Activated CD8-positive, alpha-beta memory T cell treated with anti-CD3 and anti-CD28 coated beads, Interleukin-2, amount 50 U/mL, for 1 hour (primary cell): ENCODE measurements at regions not wholly inside any gene's neighbourhood (a gene's known extent, or its start where the extent isn't known, plus 50 kb on each side); places are given as distances from the start of the nearest gene placed in this dataset.
"Not testable (repeated sequence)": the region's sequence is repeated elsewhere in the genome, so short reads cannot be mapped to it uniquely, and the experiment has no call there.

Experiments
- DNase-seq: peaks from one replicate; pipeline ENCODE4 v3.0.0-alpha.2; 2020; ENCODE audit errors: extremely low read depth

GRCh38 chr4:38279077-38279476 lies 318.9 kb downstream of the PTTG2 start:
- DNase-seq, result no peak

GRCh38 chr4:38279650-38280322 lies 319.6 kb downstream of the PTTG2 start:
- no peak for DNase-seq

- no peak for DNase-seq
Measured at GRCh38 chr4:38280323-38280706, 320.1 kb downstream of the PTTG2 start.

GRCh38 chr4:38281371-38282071 lies 321.3 kb downstream of the PTTG2 start:
- no peak for DNase-seq

GRCh38 chr4:38283724-38284123 lies 323.5 kb downstream of the PTTG2 start:
- DNase-seq, result no peak

- DNase-seq, result no peak
Measured at GRCh38 chr4:38284294-38285030, 324.3 kb downstream of the PTTG2 start.

GRCh38 chr4:38287101-38287851 lies 327.1 kb downstream of the PTTG2 start:
- DNase-seq, result no peak

- DNase-seq, result no peak
Measured at GRCh38 chr4:38289553-38289952, 329.4 kb downstream of the PTTG2 start.

GRCh38 chr4:38290366-38290765 lies 330.2 kb downstream of the PTTG2 start:
- no peak for DNase-seq

GRCh38 chr4:38290914-38291313 lies 330.7 kb downstream of the PTTG2 start:
- no peak for DNase-seq

- no peak for DNase-seq
Measured at GRCh38 chr4:38292529-38292928, 332.3 kb downstream of the PTTG2 start.

- DNase-seq, result no peak
Measured at GRCh38 chr4:38294238-38294637, 334.0 kb downstream of the PTTG2 start.

- DNase-seq, result no peak
Measured at GRCh38 chr4:38297061-38297460, 336.9 kb downstream of the PTTG2 start.

GRCh38 chr4:38298868-38299713 lies 338.9 kb downstream of the PTTG2 start:
- no peak for DNase-seq

- DNase-seq, result no peak
Measured at GRCh38 chr4:38302910-38303309, 342.7 kb downstream of the PTTG2 start.

GRCh38 chr4:38304460-38304859 lies 344.3 kb downstream of the PTTG2 start:
- not testable (repeated sequence) for DNase-seq

- DNase-seq, result no peak
Measured at GRCh38 chr4:38306482-38307071, 346.4 kb downstream of the PTTG2 start.

- no peak for DNase-seq
Measured at GRCh38 chr4:38308728-38309311, 348.6 kb downstream of the PTTG2 start.

GRCh38 chr4:38309471-38309870 lies 349.3 kb downstream of the PTTG2 start:
- no peak for DNase-seq

- DNase-seq, result no peak
Measured at GRCh38 chr4:38310446-38311043, 350.3 kb downstream of the PTTG2 start.
